ENCODE measurements at regions not wholly inside any gene's neighbourhood (a gene's known extent, or its start where the extent isn't known, plus 50 kb on each side); places are given as distances from the start of the nearest gene placed in this dataset.

- no peak overlapping the region for H3K4me3 ChIP-seq
- H3K36me3 ChIP-seq: no peaks in the 10 kb centered on the region
- H3K9me3 ChIP-seq: peaks cover 0 to 3% (median 0%) of the 10 kb centered on the region in 4 donors
- TF ChIP-seq POLR2AphosphoS5 (IDR thresholded peaks at IDR 0.05) (no peak), EP300 (IDR thresholded peaks at IDR 0.05) (no peak), CTCF (IDR thresholded peaks at IDR 0.05) (no peak), POLR2A (IDR thresholded peaks at IDR 0.05) (no peak)
- H3K4me1 ChIP-seq: no peaks in the 10 kb centered on the region
- WGBS, 5 donors: 84 to 91% (median 88%) methylated on average over 4 of the region's 4 CpGs
- no peaks in the 10 kb centered on the region for H3K27me3 ChIP-seq
- intact Hi-C loops (cut with DNase I; ENCODE audit: low total_unique reads): no loop called here
- DNase-seq: peak in 1 of 2 donors; percentile 12
- no peak overlapping the region for H3K27ac ChIP-seq
Measured at GRCh38 chr4:17013382-17014006, 115.0 kb upstream of the LDB2 start.

- WGBS, 5 donors: 73 to 80% (median 75%) methylated on average over 3 of the region's 3 CpGs
- H3K27ac ChIP-seq: no peak overlapping the region
- no peak for TF ChIP-seq POLR2AphosphoS5 (IDR thresholded peaks at IDR 0.05)
- no peak for TF ChIP-seq EP300 (IDR thresholded peaks at IDR 0.05)
- TF ChIP-seq CTCF (IDR thresholded peaks at IDR 0.05): no peak
- no peak for TF ChIP-seq POLR2A (IDR thresholded peaks at IDR 0.05)
Measured at GRCh38 chr4:17012451-17012850, 114.0 kb upstream of the LDB2 start.

GRCh38 chr4:17010426-17011087 is 112.1 kb upstream of the LDB2 start:
- intact Hi-C loops (cut with DNase I; ENCODE audit: low total_unique reads): no loop called here
- 88 to 93% (median 90%) methylated on average over 13 of the region's 13 CpGs for WGBS, 5 donors
- TF ChIP-seq POLR2AphosphoS5 (IDR thresholded peaks at IDR 0.05): no peak
- no peak for TF ChIP-seq POLR2A (IDR thresholded peaks at IDR 0.05)
- no peak for TF ChIP-seq CTCF (IDR thresholded peaks at IDR 0.05)
- TF ChIP-seq EP300 (IDR thresholded peaks at IDR 0.05): no peak

More at GRCh38 chr4:17012451-17012850, 114.0 kb upstream of the LDB2 start:
- H3K4me1 ChIP-seq: no peaks in the 10 kb centered on the region
- peaks cover 0 to 3% (median 0%) of the 10 kb centered on the region in 4 donors for H3K9me3 ChIP-seq
- intact Hi-C loops (cut with DNase I; ENCODE audit: low total_unique reads): no loop called here
- no peak overlapping the region for H3K4me3 ChIP-seq
- H3K36me3 ChIP-seq: no peaks in the 10 kb centered on the region
- no peak for DNase-seq
- no peaks in the 10 kb centered on the region for H3K27me3 ChIP-seq

GRCh38 chr4:17009871-17010367 is 111.5 kb upstream of the LDB2 start:
- H3K27me3 ChIP-seq: no peaks in the 10 kb centered on the region
- DNase-seq: no peak
- no peak overlapping the region for H3K4me3 ChIP-seq
- H3K4me1 ChIP-seq: no peaks in the 10 kb centered on the region
- TF ChIP-seq POLR2A (IDR thresholded peaks at IDR 0.05): no peak
- TF ChIP-seq EP300 (IDR thresholded peaks at IDR 0.05): no peak
- no peak for TF ChIP-seq CTCF (IDR thresholded peaks at IDR 0.05)
- TF ChIP-seq POLR2AphosphoS5 (IDR thresholded peaks at IDR 0.05): no peak
- intact Hi-C loops (cut with DNase I; ENCODE audit: low total_unique reads): no loop called here
- 77 to 81% (median 81%) methylated on average over 10 of the region's 10 CpGs for WGBS, 5 donors
- H3K36me3 ChIP-seq: no peaks in the 10 kb centered on the region
- H3K9me3 ChIP-seq: peaks cover 0 to 3% (median 0%) of the 10 kb centered on the region in 4 donors
- H3K27ac ChIP-seq: no peak overlapping the region

More at GRCh38 chr4:17010426-17011087, 112.1 kb upstream of the LDB2 start:
- H3K36me3 ChIP-seq: no peaks in the 10 kb centered on the region
- H3K27ac ChIP-seq: no peak overlapping the region
- no peak overlapping the region for H3K4me3 ChIP-seq
- no peak for DNase-seq
- no peaks in the 10 kb centered on the region for H3K27me3 ChIP-seq
- H3K9me3 ChIP-seq: peaks cover 0 to 3% (median 0%) of the 10 kb centered on the region in 4 donors
- no peaks in the 10 kb centered on the region for H3K4me1 ChIP-seq

All from stomach (tissue), 8 donors.